Peyer's patch (tissue), 4 donors: ENCODE measurements at regions not wholly inside any gene's neighbourhood (a gene's known extent, or its start where the extent isn't known, plus 50 kb on each side); places are given as distances from the start of the nearest gene placed in this dataset.
"Not testable (repeated sequence)": the region's sequence is repeated elsewhere in the genome, so short reads cannot be mapped to it uniquely, and the experiment has no call there.

Experiments used
- DNase-seq, 3 donors: peaks; one replicate each; pipeline ENCODE4 v3.0.0-alpha.2; 2017 to 2019
- H3K27ac ChIP-seq, 4 donors: fragments of 200-600 bp; sonication (generic); one replicate each; pipeline ENCODE4 v1.5.1; 2016 to 2019
- H3K27me3 ChIP-seq, 2 donors: fragments of 200-600 bp; sonication (generic); one replicate each; pipeline ENCODE4 v1.5.1; 2019
- H3K36me3 ChIP-seq, 3 donors: fragments of 200-600 bp; sonication (generic); one replicate each; pipeline ENCODE4 v1.5.1; 2016 to 2019
- H3K4me1 ChIP-seq, 4 donors: fragments of 200-600 bp; sonication (generic); one replicate each; pipeline ENCODE4 v1.5.1; 2016 to 2019
- H3K4me3 ChIP-seq, 4 donors: fragments of 200-600 bp; sonication (generic); 1 replicate in 3 of 4; 2 replicates in 1 of 4; pipeline ENCODE4 v1.5.1; 2016 to 2019; ENCODE audit warnings: mild to moderate bottlenecking in 1 of 4
- H3K9me3 ChIP-seq, 4 donors: fragments of 200-600 bp; sonication (generic); one replicate each; pipeline ENCODE4 v1.5.1; 2016 to 2019; ENCODE audit warnings: mild to moderate bottlenecking in 1 of 4

GRCh38 chr22:38375784-38376183 is 58.6 kb upstream of the CSNK1E start:
- H3K36me3 ChIP-seq, H3K27me3 ChIP-seq, DNase-seq, H3K27ac ChIP-seq, H3K4me1 ChIP-seq, H3K4me3 ChIP-seq, H3K9me3 ChIP-seq: not testable (repeated sequence)

- H3K27me3 ChIP-seq, H3K36me3 ChIP-seq, H3K4me1 ChIP-seq, H3K27ac ChIP-seq, H3K9me3 ChIP-seq, H3K4me3 ChIP-seq, DNase-seq: not testable (repeated sequence)
Observed at GRCh38 chr22:38375005-38375404, 57.8 kb upstream of the CSNK1E start.

DNA sequence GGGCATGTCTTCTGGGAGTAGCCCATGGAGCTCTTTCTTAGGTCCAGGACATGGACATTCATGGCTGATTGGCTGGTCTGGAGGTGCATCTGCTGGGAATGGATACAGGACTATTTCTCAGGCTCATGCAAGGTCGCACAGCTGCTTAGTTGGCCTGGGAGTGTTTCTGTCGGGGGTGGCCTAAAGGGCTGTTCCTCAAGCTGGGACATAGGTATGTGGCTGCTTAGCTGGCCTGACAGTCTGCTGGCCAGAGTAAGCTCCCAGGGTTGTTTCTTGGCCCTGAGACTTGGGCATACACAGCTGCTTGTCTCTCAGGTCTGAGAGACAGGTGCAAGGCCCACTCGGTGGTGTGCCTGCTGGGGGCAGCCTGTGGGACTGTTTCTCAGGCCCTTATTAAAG is 57.2 kb upstream of the CSNK1E start:
- peak overlapping the region in 1 of 4 donors; percentile 63 for H3K27ac ChIP-seq
- DNase-seq, H3K9me3 ChIP-seq, H3K36me3 ChIP-seq, H3K4me1 ChIP-seq, H3K27me3 ChIP-seq, H3K4me3 ChIP-seq: not testable (repeated sequence)

GRCh38 chr22:38373783-38374432 is 56.7 kb upstream of the CSNK1E start:
- not testable (repeated sequence) for H3K36me3 ChIP-seq, H3K4me3 ChIP-seq, H3K4me1 ChIP-seq, H3K9me3 ChIP-seq, H3K27me3 ChIP-seq
- peak in 2 of 3 donors; percentile 59 to 64 for DNase-seq
- H3K27ac ChIP-seq = peak overlapping the region in 1 of 4 donors; percentile 63

GRCh38 chr22:38372665-38373064 is 55.4 kb upstream of the CSNK1E start:
- not testable (repeated sequence) for H3K36me3 ChIP-seq, H3K27ac ChIP-seq, H3K4me3 ChIP-seq, H3K27me3 ChIP-seq, H3K4me1 ChIP-seq, H3K9me3 ChIP-seq, DNase-seq

GRCh38 chr22:38370490-38370889 is 53.3 kb upstream of the CSNK1E start:
- not testable (repeated sequence) for H3K9me3 ChIP-seq, H3K4me3 ChIP-seq, H3K36me3 ChIP-seq, H3K4me1 ChIP-seq, DNase-seq, H3K27ac ChIP-seq, H3K27me3 ChIP-seq

- not testable (repeated sequence) for H3K9me3 ChIP-seq, H3K4me1 ChIP-seq, H3K4me3 ChIP-seq, H3K36me3 ChIP-seq, H3K27me3 ChIP-seq, DNase-seq, H3K27ac ChIP-seq
Observed at GRCh38 chr22:38369132-38369531, 51.9 kb upstream of the CSNK1E start.
